ENCODE measurements at regions not wholly inside any gene's neighbourhood (a gene's known extent, or its start where the extent isn't known, plus 50 kb on each side); places are given as distances from the start of the nearest gene placed in this dataset.

GRCh38 chr7:26599982-26600381, 264.4 kb downstream of the SKAP2 start:
- no peak overlapping the region for H3K4me3 ChIP-seq (ENCODE audit: low read length)
- DNase-seq (ENCODE audit: low read depth), result no peak
- TF ChIP-seq CTCF (IDR thresholded peaks at IDR 0.05; ENCODE audit: insufficient read depth, low read depth, low read length, missing control alignments), result no peak

GRCh38 chr7:26600411-26600810, 264.0 kb downstream of the SKAP2 start:
- DNase-seq (ENCODE audit: low read depth), result no peak
- no peak overlapping the region for H3K4me3 ChIP-seq (ENCODE audit: low read length)
- no peak for TF ChIP-seq CTCF (IDR thresholded peaks at IDR 0.05; ENCODE audit: insufficient read depth, low read depth, low read length, missing control alignments)

GRCh38 chr7:26603631-26604030, 260.8 kb downstream of the SKAP2 start:
- no peak overlapping the region for H3K4me3 ChIP-seq (ENCODE audit: low read length)
- DNase-seq (ENCODE audit: low read depth), result peak; percentile 61
- no peak for TF ChIP-seq CTCF (IDR thresholded peaks at IDR 0.05; ENCODE audit: insufficient read depth, low read depth, low read length, missing control alignments)

GRCh38 chr7:26608402-26608801, 256.0 kb downstream of the SKAP2 start:
- no peak for TF ChIP-seq CTCF (IDR thresholded peaks at IDR 0.05; ENCODE audit: insufficient read depth, low read depth, low read length, missing control alignments)
- H3K4me3 ChIP-seq (ENCODE audit: low read length), result no peak overlapping the region
- DNase-seq (ENCODE audit: low read depth), result no peak

- no peak for DNase-seq (ENCODE audit: low read depth)
- no peak overlapping the region for H3K4me3 ChIP-seq (ENCODE audit: low read length)
- no peak for TF ChIP-seq CTCF (IDR thresholded peaks at IDR 0.05; ENCODE audit: insufficient read depth, low read depth, low read length, missing control alignments)
Observed at GRCh38 chr7:26609082-26609481, 255.3 kb downstream of the SKAP2 start.

GRCh38 chr7:26609532-26609931, 254.9 kb downstream of the SKAP2 start:
- TF ChIP-seq CTCF (IDR thresholded peaks at IDR 0.05; ENCODE audit: insufficient read depth, low read depth, low read length, missing control alignments), result no peak
- no peak overlapping the region for H3K4me3 ChIP-seq (ENCODE audit: low read length)
- no peak for DNase-seq (ENCODE audit: low read depth)

GRCh38 chr7:26612742-26613141, 251.6 kb downstream of the SKAP2 start:
- no peak overlapping the region for H3K4me3 ChIP-seq (ENCODE audit: low read length)
- no peak for TF ChIP-seq CTCF (IDR thresholded peaks at IDR 0.05; ENCODE audit: insufficient read depth, low read depth, low read length, missing control alignments)
- no peak for DNase-seq (ENCODE audit: low read depth)

Measured in epithelial cell of esophagus (primary cell).